ENCODE measurements at regions not wholly inside any gene's neighbourhood (a gene's known extent, or its start where the extent isn't known, plus 50 kb on each side); places are given as distances from the start of the nearest gene placed in this dataset.

GRCh38 chr10:81309041-81309552 lies 565.9 kb upstream of the NRG3 start:
- POLR2A ChIA-PET, result no interaction called here
- WGBS (ENCODE audit: insufficient coverage), result 95% methylated on average over 38 of the region's 38 CpGs
- H3K4me2 ChIP-seq (replicated peaks; ENCODE audit: low read depth, low read length, poor library complexity, severe bottlenecking), result no peak overlapping the region
- H2AFZ ChIP-seq (ENCODE audit: insufficient read depth, low read depth, low read length, poor library complexity, severe bottlenecking), result no peak overlapping the region
- no peak overlapping the region for H3K4me3 Mint-ChIP-seq
- no peak overlapping the region for H3K27ac ChIP-seq (ENCODE audit: low read length in 2 of 2)
- TF ChIP-seq EZH2 (IDR thresholded peaks at IDR 0.05; ENCODE audit: borderline replicate concordance, insufficient read depth, low read depth, low read length, poor library complexity, severe bottlenecking) (no peak), CTCF (IDR thresholded peaks at IDR 0.05) (no peak)
- no peak for ATAC-seq (ENCODE audit: low read depth)
- no peaks in the 10 kb centered on the region for H3K79me2 ChIP-seq (ENCODE audit: control insufficient read depth, insufficient read depth, low read length)
- DNase-seq, result no peak
- H3K9me3 Mint-ChIP-seq (ENCODE audit: insufficient read depth), result peaks cover 3% of the 10 kb centered on the region
- H3K4me1 ChIP-seq (ENCODE audit: control insufficient read depth in 2 of 2, insufficient read depth in 2 of 2, low read length in 2 of 2), result no peaks in the 10 kb centered on the region
- H3K4me1 Mint-ChIP-seq, result no peaks in the 10 kb centered on the region
- H3K9me3 ChIP-seq (ENCODE audit: control extremely low read depth in 1 of 3, control insufficient read depth in 2 of 3, insufficient read depth in 1 of 3, low read length in 2 of 3), result peaks cover 0 to 3% (median 0%) of the 10 kb centered on the region in 3 donors
- intact Hi-C loops (cut with micrococcal nuclease), result no loop called here
- H3K9ac ChIP-seq (ENCODE audit: low read length), result no peak overlapping the region
- no peak overlapping the region for H3K4me3 ChIP-seq (ENCODE audit: control extremely low read depth in 1 of 5, extremely low read depth in 1 of 5, insufficient read depth in 1 of 5, low read depth in 2 of 5, low read length in 4 of 5)
- H3K27ac Mint-ChIP-seq, result no peak overlapping the region
- no peaks in the 10 kb centered on the region for H3K27me3 ChIP-seq (replicated peaks in 1 of 4; ENCODE audit: control extremely low read depth in 1 of 4, control insufficient read depth in 3 of 4, insufficient read depth in 4 of 4, low read length in 3 of 4)
- CTCF ChIA-PET, result no interaction called here
- H4K20me1 ChIP-seq (ENCODE audit: control insufficient read depth, insufficient read depth, low read length, poor library complexity, severe bottlenecking), result no peaks in the 10 kb centered on the region
- H3K27me3 Mint-ChIP-seq, result no peaks in the 10 kb centered on the region
- H3K36me3 ChIP-seq (replicated peaks in 1 of 2; ENCODE audit: control extremely low read depth in 1 of 2, control insufficient read depth in 1 of 2, extremely low read depth in 1 of 2, insufficient read depth in 2 of 2, low read length in 1 of 2), result no peaks in the 10 kb centered on the region

- ChIA-PET CTCF (no interaction called here), POLR2A (no interaction called here)
- Histone ChIP-seq H4K20me1 (ENCODE audit: control insufficient read depth, insufficient read depth, low read length, poor library complexity, severe bottlenecking) (no peaks in the 10 kb centered on the region), H3K9ac (ENCODE audit: low read length) (no peak overlapping the region), H3K79me2 (ENCODE audit: control insufficient read depth, insufficient read depth, low read length) (no peaks in the 10 kb centered on the region), H2AFZ (ENCODE audit: insufficient read depth, low read depth, low read length, poor library complexity, severe bottlenecking) (no peak overlapping the region), H3K36me3 (replicated peaks in 1 of 2; ENCODE audit: control extremely low read depth in 1 of 2, control insufficient read depth in 1 of 2, extremely low read depth in 1 of 2, insufficient read depth in 2 of 2, low read length in 1 of 2) (no peaks in the 10 kb centered on the region), H3K27ac (ENCODE audit: low read length in 2 of 2) (no peak overlapping the region), H3K9me3 (ENCODE audit: control extremely low read depth in 1 of 3, control insufficient read depth in 2 of 3, insufficient read depth in 1 of 3, low read length in 2 of 3) (peaks cover 0 to under 1% (median 0%) of the 10 kb centered on the region in 3 donors), H3K4me2 (replicated peaks; ENCODE audit: low read depth, low read length, poor library complexity, severe bottlenecking) (no peak overlapping the region), H3K4me1 (ENCODE audit: control insufficient read depth in 2 of 2, insufficient read depth in 2 of 2, low read length in 2 of 2) (no peaks in the 10 kb centered on the region), H3K27me3 (replicated peaks in 1 of 4; ENCODE audit: control extremely low read depth in 1 of 4, control insufficient read depth in 3 of 4, insufficient read depth in 4 of 4, low read length in 3 of 4) (no peaks in the 10 kb centered on the region), H3K4me3 (ENCODE audit: control extremely low read depth in 1 of 5, extremely low read depth in 1 of 5, insufficient read depth in 1 of 5, low read depth in 2 of 5, low read length in 4 of 5) (no peak overlapping the region)
- no peak for TF ChIP-seq CTCF (IDR thresholded peaks at IDR 0.05)
- TF ChIP-seq EZH2 (IDR thresholded peaks at IDR 0.05; ENCODE audit: borderline replicate concordance, insufficient read depth, low read depth, low read length, poor library complexity, severe bottlenecking), result no peak
- Mint-ChIP-seq H3K27ac (no peak overlapping the region), H3K4me3 (no peak overlapping the region), H3K9me3 (ENCODE audit: insufficient read depth) (no peaks in the 10 kb centered on the region), H3K4me1 (no peaks in the 10 kb centered on the region), H3K27me3 (no peaks in the 10 kb centered on the region)
- DNase-seq (no peak), ATAC-seq (ENCODE audit: low read depth) (no peak)
- intact Hi-C loops (cut with micrococcal nuclease), result no loop called here
- no CpG with 5 or more reads among the region's 2 CpGs for WGBS (ENCODE audit: insufficient coverage)
Observed at GRCh38 chr10:81314471-81314870, 560.5 kb upstream of the NRG3 start.

Measured in B cell (primary cell).